ENCODE measurements at regions not wholly inside any gene's neighbourhood (a gene's known extent, or its start where the extent isn't known, plus 50 kb on each side); places are given as distances from the start of the nearest gene placed in this dataset.

DNA sequence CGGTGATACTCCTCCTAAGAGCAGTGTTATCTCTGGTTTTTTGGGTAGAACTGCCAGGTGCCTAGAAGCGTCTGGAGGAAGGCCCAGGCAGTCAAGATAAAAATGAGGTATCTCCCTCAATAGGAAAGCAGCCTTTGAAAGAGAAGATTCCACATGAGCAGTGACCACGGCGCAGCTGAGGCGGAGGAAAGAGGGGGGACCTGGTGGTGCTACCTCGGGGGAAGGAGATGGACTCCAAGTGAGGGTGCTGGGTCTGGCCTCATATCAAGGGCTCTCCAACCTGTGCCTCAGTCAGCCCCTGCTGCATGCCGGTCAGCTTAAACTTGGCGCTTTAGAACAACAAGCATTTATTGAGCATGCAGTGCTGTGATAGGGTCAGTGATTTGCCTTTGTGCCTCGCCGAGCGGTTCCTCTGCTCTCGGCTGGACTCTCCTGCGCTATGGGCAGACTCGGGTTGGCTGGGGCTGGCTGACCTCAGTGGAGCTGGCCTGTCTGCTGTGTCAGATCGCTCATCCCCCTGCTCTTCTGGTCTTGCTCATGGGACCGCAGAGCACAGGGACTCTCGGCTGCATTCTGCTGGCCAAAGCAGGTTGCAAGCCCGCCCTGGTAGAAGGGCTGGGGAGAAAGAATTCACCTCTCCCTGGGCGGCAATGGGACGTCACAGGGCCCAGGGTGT is 121.1 kb upstream of the IRX4 start:
- TF ChIP-seq CTCF (IDR thresholded peaks at IDR 0.05) (no peak), POLR2A (IDR thresholded peaks at IDR 0.05) (no peak)

All from body of pancreas (tissue), 4 donors.